Ureter (tissue), 1 donor: ENCODE measurements at regions not wholly inside any gene's neighbourhood (a gene's known extent, or its start where the extent isn't known, plus 50 kb on each side); places are given as distances from the start of the nearest gene placed in this dataset.

ENCODE experiments used
- DNase-seq: peaks from one replicate; pipeline ENCODE4 v3.0.0-alpha.2; 2020; ENCODE audit warnings: low spot score
- donor health status: DM: yes; HTN: yes; CAD: no.

DNA sequence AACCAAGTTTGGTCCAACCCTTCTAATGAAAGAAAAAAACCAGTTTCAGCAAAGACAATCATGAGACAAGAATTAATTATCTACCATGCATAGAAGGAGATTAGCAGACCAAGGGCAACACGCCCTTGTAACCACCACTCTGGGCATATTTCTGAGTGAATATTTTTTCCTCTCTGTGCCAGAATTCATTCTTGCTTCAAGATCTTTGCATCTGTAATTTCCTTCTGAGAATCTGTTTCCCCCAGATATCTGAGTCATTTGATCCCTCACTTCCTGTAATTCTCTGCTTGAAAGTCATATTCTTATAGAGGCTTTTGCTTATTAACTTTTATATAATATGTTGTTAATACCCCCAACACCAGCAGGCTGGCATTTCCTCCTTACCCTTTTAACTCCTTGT, 243.7 kb downstream of the SLC16A7 start:
- DNase-seq, result no peak

DNA sequence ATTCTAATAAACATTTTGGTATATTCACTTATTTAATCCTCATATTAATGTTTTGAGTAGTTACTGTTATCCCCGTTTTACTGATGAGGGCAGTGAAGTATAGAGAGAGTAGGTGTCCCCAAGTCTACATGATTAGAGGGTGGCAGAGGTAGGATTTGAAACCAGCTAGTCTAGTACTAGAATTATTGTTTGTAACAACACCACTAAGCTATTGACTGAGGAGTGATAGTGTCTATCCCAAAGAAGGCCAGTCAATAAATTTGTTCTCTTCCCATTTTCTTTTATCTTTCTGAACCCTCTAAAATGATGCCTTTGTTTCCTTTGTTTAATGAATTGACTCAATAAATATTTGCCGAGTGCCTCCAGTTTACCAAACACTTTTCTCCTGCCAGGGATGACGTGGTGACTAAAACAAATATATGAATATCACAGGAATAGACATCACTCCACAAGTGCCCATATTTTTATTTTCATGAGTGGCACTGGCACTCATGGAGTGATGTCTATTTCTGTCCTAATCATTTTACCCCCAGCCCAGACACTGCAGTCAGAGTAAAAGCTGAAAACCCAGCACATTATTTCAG, 247.5 kb downstream of the SLC16A7 start:
- DNase-seq, result no peak

DNA sequence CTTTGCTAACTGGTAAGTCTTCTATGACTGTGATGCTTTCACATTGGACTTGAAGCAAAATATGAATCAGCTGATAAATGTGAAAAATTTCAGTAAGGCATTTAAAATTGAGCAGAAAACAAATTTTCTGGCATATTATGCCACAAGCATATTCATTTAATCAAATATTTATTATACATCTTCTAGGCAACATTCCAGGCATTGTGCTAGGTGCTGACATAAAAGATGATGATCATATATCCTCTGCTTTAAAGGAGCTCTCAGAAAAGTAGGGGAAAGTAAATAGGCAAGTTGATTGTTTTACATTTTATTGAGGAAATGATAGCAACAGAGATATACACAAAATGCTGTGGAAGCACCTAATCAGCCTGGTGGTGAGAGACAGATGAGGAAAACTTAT, 248.9 kb downstream of the SLC16A7 start:
- no peak for DNase-seq

DNA sequence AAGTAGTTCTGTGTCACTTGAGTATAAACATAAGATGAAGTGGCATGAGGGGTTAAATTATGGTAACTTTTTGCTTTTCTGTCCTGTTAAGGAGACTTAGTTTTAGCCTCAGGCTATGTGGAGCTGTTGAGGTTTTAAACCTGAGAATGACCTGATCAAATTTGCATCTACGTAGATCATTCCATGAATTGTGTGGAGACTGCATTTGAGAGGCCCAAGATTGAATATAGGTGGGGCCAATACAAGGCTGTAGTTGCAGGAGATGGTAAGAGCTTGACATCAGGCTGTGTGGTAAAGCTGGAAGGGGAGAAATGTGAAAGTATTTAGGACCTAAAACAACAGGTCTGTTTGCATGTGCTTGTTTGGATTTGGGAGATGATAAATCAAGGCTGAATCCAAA, 249.5 kb downstream of the SLC16A7 start:
- DNase-seq, result no peak

DNA sequence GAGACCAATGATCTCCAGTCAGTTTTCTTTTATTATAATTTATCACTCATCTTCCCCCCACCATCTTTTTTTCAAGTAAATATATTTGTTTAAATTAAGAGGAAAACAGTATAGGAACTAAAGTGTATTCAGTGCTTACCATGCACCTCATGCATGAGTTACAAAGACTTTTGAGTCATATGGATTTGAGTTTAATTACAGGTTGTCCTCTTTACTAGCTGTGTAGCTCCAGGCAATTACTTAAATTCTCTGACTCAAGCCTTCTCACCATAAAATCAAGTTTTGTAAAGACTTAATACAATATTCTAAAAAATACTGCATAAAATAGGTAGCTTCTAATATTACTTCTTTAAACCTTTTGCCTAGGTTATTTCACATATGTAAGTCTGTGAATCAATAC, 251.3 kb downstream of the SLC16A7 start:
- no peak for DNase-seq

DNA sequence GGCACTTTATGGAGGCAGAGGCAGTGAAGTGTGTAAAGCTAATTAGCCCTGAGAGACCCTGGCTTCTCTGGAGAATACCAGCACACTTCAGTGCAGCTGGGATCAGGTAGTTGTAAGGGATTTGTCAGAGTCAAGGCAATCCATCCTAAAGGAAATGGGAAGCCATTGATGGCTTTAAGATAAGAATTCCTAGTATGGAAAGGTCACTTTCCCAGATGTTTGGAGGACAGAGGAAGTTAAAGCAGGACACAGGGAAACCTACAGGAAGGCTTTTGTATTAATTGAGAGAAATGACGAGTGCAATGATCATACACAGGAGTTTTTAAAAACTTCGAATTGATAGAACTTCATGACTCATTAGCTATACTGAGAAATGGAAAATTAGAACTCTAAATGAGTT, 254.4 kb downstream of the SLC16A7 start:
- DNase-seq, result no peak

DNA sequence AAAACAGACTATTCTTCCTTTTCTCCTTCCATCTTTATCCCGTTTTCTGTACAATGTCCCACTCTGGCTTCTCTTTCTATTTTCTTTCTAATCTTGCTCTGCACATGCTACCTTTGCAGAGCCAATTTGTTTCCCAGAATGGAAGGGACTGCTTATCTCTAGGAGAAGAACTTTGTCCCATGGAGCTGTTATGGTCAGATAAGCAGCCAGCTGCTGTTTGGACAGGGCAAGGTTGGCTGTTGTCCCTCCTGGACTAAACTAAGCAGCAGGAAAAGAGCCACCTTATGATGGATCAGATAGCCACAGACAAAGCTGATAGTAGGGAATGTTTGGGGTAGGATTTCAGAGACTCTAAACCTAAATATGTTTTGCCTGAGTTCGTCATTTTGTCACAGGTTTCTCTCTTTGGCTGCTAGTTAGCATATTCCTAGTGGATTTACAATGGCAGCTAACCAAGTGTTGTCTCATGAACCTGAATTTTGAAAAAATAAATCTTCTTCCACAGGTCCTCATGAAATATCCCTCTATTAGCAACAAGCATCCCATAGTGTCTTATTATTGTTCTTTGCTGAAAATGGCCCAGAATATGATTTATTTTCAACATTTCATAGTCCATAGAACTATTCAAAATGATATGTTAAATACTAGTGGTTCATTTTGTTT, 262.8 kb downstream of the SLC16A7 start:
- no peak for DNase-seq

DNA sequence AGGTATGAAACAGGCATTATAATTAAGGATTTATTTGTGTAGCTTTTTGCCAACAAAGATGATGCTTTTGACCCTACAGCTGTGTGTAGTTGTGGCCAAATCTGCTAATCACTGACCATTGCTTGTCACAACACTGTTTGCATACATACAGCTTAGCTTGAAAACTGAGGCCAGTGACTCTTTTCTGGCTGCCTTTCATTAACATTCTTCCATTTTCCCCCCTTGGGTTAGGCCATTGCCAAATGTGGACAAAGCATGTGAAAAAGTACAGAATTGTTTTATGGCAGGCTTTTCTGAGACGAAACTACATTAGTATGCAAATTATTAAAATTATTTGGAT, 263.3 kb downstream of the SLC16A7 start:
- no peak for DNase-seq

DNA sequence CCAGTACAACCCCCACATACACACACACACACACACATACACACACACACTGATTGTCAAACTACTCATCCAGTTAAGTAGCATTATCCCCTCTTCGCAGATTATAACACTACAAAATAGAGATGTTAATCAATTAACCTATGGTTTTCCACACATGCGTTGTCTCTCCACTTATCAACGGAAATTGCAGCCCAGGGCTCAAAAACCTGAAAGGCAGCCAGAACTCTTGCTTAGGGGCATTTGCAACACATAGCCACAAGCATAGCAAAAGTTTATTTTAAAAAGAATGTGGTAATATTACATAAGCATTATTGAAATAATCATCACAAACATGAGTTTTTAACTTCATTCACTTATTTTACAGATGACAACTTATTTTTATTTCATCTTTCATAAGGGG, 265.8 kb downstream of the SLC16A7 start:
- no peak for DNase-seq

DNA sequence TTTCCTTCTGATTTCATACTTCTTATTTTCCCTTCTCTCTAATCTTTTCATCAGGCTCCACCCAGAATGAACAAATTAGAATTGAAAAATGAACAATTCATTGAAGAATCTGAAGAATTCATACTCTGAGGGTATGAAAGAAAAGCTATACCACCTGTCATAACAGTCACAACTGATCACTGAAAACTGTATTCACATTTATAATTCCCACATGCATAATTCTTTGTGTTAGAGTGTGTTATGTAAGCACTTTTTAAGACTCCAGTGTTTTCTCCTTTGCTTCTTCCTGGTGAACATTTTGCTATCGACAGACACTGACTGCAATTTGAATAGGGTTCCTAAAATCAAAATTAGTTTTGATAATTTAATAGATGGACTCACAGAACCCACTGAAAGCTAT, 271.2 kb downstream of the SLC16A7 start:
- DNase-seq, result no peak

DNA sequence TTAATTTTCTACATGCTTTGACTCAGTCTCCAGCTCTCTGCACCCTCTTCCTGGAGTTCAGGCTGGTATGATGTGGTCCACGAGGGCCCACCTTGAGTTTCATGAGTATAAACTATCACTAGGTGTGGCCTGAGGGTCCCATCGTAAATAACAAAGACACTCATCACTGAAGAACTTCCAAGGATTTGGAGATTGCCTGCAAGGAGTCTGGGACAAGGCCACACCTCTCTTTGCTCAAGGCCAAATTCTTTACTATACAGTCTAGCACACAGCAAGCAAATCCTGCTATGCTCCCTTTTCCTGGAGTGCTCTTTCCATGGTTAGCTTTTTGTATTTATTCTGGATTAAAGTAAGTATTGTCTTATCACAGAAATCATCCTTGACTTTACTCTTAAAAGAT, 271.9 kb downstream of the SLC16A7 start:
- no peak for DNase-seq

DNA sequence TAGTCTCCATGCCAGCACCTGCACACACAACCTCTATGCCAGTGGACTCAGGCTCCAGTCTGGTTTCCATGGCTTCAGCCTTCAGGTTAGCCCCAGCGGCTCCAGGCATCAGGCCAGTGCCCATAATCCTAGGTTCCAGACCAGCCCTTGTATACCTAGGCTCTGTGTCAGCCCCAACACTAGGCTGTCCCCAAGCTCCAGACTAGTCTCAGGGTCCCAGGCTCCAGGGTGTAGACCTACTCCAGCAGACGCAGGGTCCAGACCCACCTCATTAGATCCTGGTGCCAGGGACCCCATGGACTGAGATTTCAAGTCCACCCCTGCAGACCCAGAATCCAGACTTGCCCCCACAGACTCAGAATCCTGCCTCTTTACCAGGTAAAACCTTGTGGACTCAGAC, 275.9 kb downstream of the SLC16A7 start:
- DNase-seq, result no peak

DNA sequence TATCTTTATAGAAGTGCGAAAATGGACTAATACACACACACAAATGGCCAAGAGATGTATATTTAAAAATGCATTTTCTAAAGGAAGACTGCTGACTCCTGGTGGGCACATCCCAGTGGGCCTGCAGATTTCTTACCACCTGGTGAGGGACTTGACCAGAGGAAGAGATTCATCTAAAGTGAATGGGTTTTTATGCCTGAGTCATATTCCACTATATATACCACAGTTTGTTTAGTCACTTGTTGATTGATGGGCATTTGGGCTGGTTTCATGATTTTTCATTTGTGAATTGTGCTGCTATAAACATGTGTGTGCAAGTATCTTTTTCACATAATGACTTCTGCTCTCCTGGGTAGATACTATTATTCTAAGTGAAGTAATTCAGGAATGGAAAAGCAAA, 277.3 kb downstream of the SLC16A7 start:
- DNase-seq, result no peak

DNA sequence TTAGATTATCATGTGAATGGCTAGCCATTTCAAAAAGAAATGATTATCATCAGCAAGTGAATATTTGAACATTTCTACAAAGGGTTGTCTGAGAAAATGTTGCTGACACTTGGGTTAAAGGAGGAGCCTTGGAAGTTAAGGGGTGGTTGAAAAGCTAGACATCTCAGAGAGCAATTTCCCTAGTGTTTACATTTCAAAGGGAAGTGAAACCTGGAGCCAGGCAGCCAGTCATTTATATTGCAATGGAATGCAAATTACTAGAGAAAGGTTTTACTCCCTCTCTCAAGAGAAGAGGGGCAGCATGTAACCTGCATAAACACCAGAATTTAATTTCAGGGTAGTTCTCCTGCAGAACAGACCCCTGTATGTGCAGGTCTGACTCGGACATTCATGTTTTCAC, 279.0 kb downstream of the SLC16A7 start:
- DNase-seq, result no peak

DNA sequence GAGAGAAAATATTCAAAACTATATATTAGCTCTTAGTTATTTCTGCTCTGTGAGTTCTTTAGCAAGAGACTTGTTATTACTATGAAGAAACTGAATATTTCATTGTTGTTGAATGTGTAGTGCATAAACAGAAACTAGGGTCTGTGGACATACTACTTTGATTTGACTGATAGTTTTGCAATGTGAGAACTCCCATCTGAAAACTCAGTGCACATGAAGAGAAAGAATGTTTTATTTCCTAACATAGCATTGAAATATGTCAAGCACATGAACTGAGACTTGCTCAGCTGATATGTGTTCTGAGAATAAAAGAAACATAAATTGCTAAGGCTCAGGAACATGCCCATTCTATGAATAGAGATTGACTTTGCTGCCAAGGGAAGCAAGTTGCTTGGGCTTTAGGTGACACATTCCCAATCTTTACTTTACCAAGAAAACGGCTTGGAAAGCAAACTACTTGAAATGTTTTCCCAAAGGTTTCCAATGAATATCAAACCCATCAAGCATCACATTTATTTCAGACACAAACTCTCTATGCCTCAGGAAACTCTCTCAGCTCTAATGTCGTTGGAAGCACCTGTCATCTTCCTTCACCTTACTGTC, 290.4 kb downstream of the SLC16A7 start:
- DNase-seq, result no peak

DNA sequence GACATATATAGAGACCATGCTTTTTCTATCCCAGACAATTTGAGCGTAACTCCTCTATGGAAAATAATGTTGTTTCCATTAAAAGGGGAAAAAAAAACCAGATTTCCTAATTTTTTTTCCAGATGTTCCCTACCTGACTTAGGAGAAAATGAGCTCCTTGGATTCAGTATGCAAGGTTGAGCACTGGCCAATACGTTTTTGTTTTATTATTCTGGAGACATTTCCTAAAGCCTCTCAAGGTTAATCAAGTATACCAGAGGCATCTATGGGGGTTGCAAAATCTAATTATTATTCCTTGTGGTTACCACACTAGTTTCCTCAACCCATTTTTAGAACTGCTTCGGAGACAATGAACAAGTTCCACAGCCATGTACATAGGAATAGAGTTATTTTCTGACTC, 291.3 kb downstream of the SLC16A7 start:
- no peak for DNase-seq

DNA sequence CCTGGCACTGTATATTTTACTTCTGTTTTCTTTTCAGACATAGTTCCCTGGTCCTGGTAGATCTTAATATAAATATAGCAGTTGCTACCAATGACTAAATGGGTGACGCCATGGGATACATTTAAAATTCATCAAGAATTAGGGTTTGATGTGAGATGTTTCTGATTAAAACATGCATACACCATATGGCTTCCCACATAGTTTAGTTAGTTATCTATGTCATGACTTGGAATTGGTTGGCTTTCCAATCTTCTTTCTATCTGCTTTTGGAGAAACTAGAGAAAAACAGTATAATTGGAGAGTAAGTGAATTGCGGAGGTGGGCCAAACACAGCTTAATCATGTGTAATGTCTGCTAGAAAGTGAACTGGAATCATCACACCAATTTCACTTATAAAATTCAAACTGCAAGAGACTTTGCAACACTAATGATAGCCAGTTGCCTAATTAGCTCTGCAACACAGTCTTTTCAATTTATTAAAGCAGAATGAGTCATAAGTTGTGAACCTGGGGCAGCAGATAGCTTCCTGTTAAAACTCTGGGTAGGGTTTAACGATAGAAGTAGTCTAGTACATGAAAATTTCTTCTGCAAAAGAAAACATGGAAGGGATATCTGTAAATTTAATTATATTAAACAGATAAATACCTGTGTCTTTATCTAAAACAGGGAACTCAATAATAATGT, 295.2 kb downstream of the SLC16A7 start:
- no peak for DNase-seq

DNA sequence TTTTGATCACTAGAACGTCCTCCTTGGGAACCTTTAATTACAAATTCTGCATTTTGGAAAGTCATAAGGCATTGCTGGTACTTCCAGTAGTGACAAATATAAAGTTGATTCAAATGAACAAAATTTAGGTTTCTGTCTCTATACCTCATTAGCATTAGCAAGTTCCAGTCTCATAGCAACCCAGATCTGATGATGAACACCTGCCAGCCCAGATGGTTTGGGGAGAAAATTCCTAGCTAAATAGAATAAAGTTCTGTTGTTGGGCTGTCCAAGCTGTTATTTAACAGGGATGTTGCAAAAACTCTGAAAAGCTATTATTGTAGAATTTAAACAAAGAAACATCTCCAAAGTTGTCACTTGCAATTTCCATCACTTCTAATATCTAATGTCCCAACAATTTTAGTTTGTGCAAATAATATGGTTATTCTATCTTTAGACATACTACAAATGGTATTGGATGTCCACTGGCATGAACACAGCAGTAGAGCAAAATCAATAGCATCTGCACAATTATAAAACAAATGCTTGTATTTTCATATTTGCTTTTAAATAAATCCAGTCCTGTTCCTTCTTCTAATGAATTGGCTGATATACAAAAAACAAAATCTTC, 299.4 kb downstream of the SLC16A7 start:
- DNase-seq, result no peak

DNA sequence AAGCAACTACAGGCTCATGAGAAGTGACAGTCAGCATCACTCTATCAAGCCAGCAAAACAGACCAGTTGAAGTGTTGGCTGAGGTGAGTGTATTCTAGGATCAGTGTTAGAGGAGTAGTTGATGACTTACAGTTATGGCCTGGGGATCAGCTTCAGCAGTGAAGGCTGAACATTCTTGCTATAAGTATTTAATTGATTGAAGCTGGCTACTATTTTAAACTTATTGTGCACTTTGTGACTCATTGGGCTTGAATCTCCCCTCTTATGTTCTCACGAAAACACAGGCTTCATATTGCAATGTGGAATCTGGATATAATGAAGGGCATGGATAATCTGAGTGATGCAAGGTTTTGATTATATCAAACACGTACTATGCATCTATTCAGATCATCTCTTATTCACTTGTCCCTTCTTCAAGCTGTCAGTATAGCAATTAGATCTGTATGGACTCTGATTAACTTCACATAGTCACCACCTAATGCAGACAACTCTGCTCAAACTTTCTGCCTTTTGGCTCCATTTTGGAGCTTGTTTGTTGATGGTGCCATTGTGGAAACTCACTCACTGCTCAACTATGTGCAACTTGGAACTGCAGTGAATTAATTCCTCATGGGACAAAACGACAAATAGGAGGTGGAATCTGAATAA, 309.2 kb downstream of the SLC16A7 start:
- no peak for DNase-seq

DNA sequence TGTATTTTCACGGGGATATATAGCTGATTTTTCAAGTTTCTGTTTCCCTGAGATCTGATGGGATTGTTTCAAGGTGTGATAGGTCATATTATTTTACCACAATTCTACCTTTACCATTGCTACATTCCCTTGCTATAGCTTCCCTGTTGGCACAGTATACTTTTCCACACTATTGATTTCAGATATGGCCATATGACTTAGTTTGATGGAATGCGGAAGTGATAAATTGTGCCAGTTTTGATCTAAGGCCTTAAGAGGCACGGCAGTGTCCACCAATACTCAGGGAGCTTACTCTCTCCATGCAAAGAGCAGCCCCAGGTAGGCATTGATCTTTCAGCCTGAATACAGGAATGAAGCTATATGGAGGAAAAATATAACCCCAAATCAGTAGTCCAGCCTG, 315.7 kb downstream of the SLC16A7 start:
- no peak for DNase-seq

DNA sequence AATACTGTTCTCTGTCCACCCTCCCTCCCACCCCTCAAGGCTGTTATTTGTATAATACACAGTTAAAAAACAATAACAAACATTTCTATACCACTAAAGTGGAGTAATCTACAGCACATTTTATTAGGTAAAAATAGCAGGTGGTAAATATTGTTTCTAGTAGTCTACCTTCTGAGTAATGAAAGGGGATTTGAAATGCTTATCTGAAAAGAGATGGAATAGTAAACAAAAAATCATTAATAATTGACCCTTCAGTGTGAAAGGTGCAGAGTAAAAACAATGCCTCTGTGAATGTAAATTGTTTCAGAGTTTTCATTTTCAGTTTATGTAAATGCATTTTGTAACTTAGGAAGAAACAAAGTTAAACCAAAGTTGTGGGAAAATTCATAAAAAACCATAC, 321.2 kb downstream of the SLC16A7 start:
- no peak for DNase-seq

DNA sequence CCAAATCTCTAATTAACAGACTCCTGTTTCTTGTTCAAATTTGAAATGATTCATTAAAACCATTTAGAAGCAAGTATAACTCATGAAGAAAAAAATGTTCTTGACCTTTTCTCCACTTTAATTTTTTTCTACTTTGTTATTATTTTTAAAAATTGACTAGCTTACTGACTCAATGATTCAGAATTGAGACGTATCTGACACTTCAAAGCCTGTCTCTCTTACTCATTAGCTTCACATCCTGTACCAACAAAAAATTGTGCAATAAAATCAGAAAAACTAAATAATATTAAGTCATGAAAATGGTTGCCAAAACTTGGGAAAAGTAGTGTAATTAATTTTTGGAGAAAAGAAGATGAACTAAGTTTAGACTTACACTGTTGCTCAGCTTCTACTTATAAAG, 331.2 kb downstream of the SLC16A7 start:
- no peak for DNase-seq
